Colon (tissue), 2 donors: ENCODE measurements at regions not wholly inside any gene's neighbourhood (a gene's known extent, or its start where the extent isn't known, plus 50 kb on each side); places are given as distances from the start of the nearest gene placed in this dataset.
"Not testable (repeated sequence)": the region's sequence is repeated elsewhere in the genome, so short reads cannot be mapped to it uniquely, and the experiment has no call there.

ENCODE experiments used
- FAIRE-seq: peaks from 2 replicates; lab custom pipeline; 2012; peaks lifted over from hg19 to GRCh38; lab: Jason Lieb, UNC
- donor health status: control.
- donor health status: control.

- no peak for FAIRE-seq
Measured at GRCh38 chr2:56807861-56808260, 624.1 kb downstream of the CCDC85A start.

GRCh38 chr2:56811401-56811800, 627.6 kb downstream of the CCDC85A start:
- FAIRE-seq = no peak

- FAIRE-seq = no peak
Measured at GRCh38 chr2:56812432-56812831, 628.6 kb downstream of the CCDC85A start.

GRCh38 chr2:56813490-56813889, 629.7 kb downstream of the CCDC85A start:
- FAIRE-seq = no peak

GRCh38 chr2:56816666-56817065, 632.9 kb downstream of the CCDC85A start:
- FAIRE-seq = no peak

- FAIRE-seq = no peak
Measured at GRCh38 chr2:56831780-56832179, 648.0 kb downstream of the CCDC85A start.

GRCh38 chr2:56834686-56835085, 650.9 kb downstream of the CCDC85A start:
- FAIRE-seq = no peak

GRCh38 chr2:56840009-56840408, 656.2 kb downstream of the CCDC85A start:
- not testable (repeated sequence) for FAIRE-seq

GRCh38 chr2:56860991-56861390, 677.2 kb downstream of the CCDC85A start:
- FAIRE-seq = no peak

GRCh38 chr2:56871644-56872043, 687.9 kb downstream of the CCDC85A start:
- no peak for FAIRE-seq

- FAIRE-seq = no peak
Measured at GRCh38 chr2:56874717-56875116, 690.9 kb downstream of the CCDC85A start.

- no peak for FAIRE-seq
Measured at GRCh38 chr2:56889738-56890137, 705.9 kb downstream of the CCDC85A start.

- no peak for FAIRE-seq
Measured at GRCh38 chr2:56892382-56892781, 708.6 kb downstream of the CCDC85A start.

- no peak for FAIRE-seq
Measured at GRCh38 chr2:56898986-56899385, 715.2 kb downstream of the CCDC85A start.

GRCh38 chr2:56912490-56912889, 728.7 kb downstream of the CCDC85A start:
- FAIRE-seq = no peak

GRCh38 chr2:56918790-56919189, 735.0 kb downstream of the CCDC85A start:
- FAIRE-seq = no peak

GRCh38 chr2:56933976-56934375, 750.2 kb downstream of the CCDC85A start:
- no peak for FAIRE-seq

- no peak for FAIRE-seq
Measured at GRCh38 chr2:56934866-56935265, 751.1 kb downstream of the CCDC85A start.

- no peak for FAIRE-seq
Measured at GRCh38 chr2:56940054-56940453, 756.3 kb downstream of the CCDC85A start.

- no peak for FAIRE-seq
Measured at GRCh38 chr2:56952871-56953270, 769.1 kb downstream of the CCDC85A start.

GRCh38 chr2:56960581-56960980, 776.8 kb downstream of the CCDC85A start:
- FAIRE-seq = no peak

- FAIRE-seq = no peak
Measured at GRCh38 chr2:56962673-56963072, 778.9 kb downstream of the CCDC85A start.

GRCh38 chr2:56969513-56969912, 785.7 kb downstream of the CCDC85A start:
- FAIRE-seq = no peak

- peak; percentile 97 for FAIRE-seq
Measured at GRCh38 chr2:56971383-56971974, 787.7 kb downstream of the CCDC85A start.

GRCh38 chr2:56981554-56981953, 797.8 kb downstream of the CCDC85A start:
- no peak for FAIRE-seq
